A549 (cell line): ENCODE measurements at regions not wholly inside any gene's neighbourhood (a gene's known extent, or its start where the extent isn't known, plus 50 kb on each side); places are given as distances from the start of the nearest gene placed in this dataset.

Experiments used
- HOXB13 ChIP-seq: fragments of 250-450 bp; sonication (Bioruptor Pico); IDR thresholded peaks from 2 replicates; pipeline ENCODE4 v1.5.0; 2020; ENCODE audit warnings: low read depth, mild to moderate bottlenecking, moderate library complexity
- JUN ChIP-seq, 2 experiments: fragments of >200 bp; sonication (Bioruptor Twin); formaldehyde crosslinking; IDR thresholded peaks; 2 replicates in 1 of 2; 3 replicates in 1 of 2; pipeline ENCODE4 v1.6.1; 2016 to 2017
- RCOR1 ChIP-seq: fragments of 150-350 bp; IDR thresholded peaks from 2 replicates; pipeline ENCODE4 v1.6.1; 2014; ENCODE audit warnings: antibody characterized with exemption, low read length, low read depth
- TF ChIP-seq, protein P1 (sequence below): fragments of >200 bp; sonication (Bioruptor Twin); formaldehyde crosslinking; IDR thresholded peaks from 3 replicates; pipeline ENCODE4 v1.5.1; 2016

- TF ChIP-seq JUN (IDR thresholded peaks at IDR 0.05): no peak
- TF ChIP-seq, protein P1, sequence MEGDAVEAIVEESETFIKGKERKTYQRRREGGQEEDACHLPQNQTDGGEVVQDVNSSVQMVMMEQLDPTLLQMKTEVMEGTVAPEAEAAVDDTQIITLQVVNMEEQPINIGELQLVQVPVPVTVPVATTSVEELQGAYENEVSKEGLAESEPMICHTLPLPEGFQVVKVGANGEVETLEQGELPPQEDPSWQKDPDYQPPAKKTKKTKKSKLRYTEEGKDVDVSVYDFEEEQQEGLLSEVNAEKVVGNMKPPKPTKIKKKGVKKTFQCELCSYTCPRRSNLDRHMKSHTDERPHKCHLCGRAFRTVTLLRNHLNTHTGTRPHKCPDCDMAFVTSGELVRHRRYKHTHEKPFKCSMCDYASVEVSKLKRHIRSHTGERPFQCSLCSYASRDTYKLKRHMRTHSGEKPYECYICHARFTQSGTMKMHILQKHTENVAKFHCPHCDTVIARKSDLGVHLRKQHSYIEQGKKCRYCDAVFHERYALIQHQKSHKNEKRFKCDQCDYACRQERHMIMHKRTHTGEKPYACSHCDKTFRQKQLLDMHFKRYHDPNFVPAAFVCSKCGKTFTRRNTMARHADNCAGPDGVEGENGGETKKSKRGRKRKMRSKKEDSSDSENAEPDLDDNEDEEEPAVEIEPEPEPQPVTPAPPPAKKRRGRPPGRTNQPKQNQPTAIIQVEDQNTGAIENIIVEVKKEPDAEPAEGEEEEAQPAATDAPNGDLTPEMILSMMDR: no peak
- no peak for TF ChIP-seq RCOR1
- no peak for TF ChIP-seq HOXB13
These were observed 1179.7 kb upstream of the ADGRL3 start for GRCh38 chr4:60020389-60020788.
